GM19239 (cell line): ENCODE measurements at regions not wholly inside any gene's neighbourhood (a gene's known extent, or its start where the extent isn't known, plus 50 kb on each side); places are given as distances from the start of the nearest gene placed in this dataset.

ENCODE experiments used
- DNase-seq: peaks from one replicate; pipeline ENCODE4 v3.0.0; 2011; ENCODE audit warnings: low spot score; ENCODE audit not compliant: insufficient read length
- FAIRE-seq: peaks from 2 replicates; lab custom pipeline; 2011; peaks lifted over from hg19 to GRCh38; lab: Jason Lieb, UNC

DNA sequence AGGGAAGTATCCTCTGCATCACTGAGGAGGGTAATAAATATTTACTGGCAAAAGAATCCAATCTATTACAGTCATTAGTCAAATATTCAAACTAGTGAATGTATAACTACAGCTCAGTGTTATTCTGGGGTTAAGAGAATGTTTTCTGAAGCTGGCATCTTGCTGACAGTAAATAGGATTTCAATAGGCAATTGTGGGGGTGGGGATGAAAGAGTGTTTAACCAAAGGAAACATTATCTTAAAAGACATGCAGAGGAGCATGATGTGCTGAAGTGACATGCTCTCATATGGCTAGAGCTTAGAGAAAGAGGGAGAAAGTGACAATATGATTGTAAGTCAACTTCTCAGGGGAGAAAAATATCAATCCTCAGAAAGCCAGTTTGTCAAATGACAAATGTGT, 618.4 kb upstream of the RIOK2 start:
- FAIRE-seq, result no peak
- DNase-seq, result no peak

DNA sequence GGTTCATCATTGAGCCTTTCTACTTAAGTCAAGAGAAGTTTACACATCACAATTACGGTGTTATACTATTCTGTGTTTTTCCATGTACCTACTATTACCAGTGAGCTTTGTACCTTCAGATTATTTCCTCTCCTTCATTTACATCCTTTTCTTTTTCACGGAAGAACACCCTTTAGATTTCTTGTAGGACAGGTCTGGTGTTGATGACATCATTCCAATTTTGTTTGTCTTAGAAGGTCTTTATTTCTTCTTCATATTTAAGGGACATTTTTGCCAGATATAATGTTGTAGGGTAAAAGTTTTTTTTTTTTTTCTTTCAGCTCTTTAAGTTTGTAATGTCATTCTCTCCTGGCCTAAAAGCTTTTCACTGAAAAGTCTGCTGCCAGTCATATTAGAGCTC, 637.1 kb upstream of the RIOK2 start:
- no peak for FAIRE-seq
- no peak for DNase-seq

DNA sequence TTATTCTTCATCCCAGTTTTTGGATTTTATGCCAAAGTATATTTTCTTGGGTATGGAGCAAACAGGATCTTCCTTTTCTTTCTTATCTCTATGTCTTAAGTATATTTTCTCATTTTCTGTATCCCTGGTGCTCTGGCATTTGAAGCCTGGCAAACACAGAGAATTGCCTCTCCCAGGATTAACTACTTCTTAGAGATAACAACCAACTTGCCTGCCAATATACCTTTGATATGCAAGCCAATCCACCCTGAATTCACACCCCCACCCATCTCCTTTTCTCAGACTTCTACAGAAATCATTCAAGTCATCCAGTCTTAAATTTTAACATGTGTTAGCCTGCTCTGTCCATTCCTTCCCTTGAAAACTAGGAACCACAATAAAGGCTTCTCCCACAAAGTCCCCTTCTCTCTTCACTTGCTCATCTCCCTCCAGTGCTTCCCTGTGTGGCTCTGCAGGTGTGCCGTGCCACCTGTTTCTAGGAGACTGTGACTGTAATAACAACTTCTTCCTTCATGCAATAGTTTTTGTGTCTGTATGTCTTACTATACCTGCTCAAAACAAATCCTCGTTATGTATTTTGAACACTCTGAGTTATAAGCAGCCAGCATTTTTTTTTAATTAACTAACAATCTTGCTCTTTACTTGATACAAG, 649.7 kb upstream of the RIOK2 start:
- FAIRE-seq (no peak), DNase-seq (no peak)

DNA sequence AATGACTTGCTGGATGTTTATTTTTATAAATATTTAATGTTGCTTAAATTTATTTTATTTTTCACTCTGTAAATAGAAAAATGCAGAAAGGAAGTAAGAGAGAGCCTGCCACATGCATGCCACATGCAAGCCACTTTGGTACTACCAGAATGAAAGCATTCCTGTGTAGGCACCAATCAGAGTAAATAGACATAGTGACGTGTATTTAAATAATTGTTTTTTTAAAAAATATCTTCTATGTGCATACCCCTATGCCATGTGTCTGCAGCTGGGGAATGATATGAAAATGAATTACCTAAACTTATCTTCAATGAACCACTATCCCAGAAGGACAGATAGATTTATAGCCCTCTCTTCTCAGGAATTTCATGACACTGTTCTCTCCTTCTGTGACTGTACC, 651.5 kb upstream of the RIOK2 start:
- DNase-seq (no peak), FAIRE-seq (no peak)

DNA sequence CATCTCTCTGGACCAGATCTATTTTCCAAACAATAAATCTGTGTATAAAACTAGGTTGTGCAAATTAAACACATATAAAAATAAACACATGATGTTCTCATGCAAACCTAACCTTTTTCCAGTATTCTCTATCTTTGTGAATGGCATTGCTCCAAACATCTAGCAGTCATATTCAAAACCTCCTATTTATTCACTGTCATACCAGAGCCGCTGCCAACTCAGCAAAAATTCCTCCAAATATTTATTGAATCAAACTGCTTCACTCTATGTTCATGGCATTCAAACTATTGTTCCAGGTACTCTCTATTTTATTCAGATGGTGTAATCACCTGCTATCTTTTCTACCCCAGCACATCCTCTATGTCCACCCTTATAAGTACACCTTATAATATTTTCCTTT, 652.1 kb upstream of the RIOK2 start:
- no peak for FAIRE-seq
- DNase-seq, result no peak

DNA sequence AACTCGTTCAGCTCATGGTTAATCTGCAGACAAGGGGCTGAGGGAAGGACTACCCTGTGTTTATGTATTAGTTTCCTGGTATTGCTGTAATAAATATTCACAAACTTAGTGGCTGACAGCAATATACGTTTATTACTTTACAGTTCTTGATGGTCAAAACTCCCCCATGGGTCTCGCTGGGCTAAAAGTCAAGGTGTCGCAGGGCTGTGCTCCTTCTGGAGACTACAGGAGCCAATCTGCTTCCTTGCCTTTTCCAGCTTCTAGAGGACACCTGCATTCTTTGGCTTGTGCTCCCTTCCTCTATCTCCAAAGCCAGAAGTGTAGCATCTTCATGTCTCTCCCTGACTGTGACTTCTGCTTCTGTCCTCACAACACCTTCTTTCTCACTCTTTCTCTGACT, 653.8 kb upstream of the RIOK2 start:
- DNase-seq (no peak), FAIRE-seq (no peak)

DNA sequence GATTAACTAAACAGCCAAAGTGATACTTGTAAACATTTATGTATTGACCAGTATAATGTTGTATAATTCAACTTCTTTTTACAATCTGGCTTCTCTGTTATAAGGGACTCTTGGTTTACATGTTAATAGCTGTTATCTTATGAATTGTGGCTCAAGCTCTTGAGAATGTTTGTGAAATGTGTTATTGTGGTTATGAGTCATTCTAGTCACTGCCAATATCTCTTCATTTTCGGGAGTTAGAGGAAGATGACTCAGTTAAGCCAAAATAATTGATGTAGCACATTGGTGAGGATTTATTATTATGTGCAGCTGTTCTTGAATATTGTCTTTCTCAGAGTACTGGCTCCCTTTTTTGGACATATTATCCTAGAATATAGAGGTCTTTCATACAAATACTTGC, 655.2 kb upstream of the RIOK2 start:
- DNase-seq (peak; percentile 4), FAIRE-seq (peak; percentile 92)

DNA sequence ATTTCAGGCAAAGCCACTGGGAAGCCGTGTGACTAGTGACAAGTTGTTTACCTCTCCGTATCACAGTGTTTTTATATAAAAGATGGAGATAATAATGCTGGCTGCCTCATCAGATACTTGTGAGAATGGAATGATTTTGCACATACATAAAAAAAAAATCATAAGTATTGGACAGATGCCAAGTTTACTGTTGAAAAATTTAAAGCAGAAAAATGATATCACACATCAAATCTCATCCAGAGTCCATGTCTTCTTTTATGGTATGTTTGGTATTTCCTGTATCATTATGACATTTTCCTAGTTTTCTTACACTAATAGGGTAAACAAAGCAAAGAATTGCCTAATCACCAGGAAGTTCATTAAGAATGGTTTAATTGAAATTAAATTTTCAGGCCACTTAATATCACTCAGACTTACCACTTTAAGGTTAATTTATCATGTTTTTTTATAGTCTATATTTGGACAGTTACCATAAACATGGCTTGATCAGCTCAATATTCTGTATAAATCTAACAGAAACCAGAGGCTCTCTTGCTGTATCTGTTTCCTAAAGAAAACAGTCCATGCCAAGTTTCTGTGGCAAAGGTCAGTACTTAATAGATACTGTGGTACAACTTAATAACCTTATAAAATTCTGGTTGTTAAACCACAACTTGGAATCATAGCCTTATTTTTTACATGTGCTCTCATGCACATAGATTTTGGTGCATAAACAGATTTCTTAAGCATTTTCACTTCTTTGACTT, 656.5 kb upstream of the RIOK2 start:
- FAIRE-seq, result no peak
- no peak for DNase-seq

DNA sequence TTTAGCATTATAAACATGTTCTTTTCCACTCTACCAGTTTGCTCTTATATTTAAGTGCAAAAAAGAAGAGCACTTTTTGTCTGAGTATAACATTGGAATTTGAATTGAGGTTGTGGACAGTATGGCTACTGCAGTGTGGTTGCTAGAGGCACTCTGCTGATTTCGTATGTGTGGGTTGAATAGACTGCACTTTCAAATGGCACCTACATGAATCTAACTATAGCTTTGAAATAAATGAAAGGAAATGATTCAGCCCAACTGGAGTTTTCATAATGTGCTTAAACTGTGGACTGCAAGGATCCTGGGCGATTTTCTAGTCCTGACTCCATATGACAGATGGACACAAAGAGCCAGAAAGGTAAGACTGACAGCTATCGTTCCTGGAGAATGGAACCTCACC, 657.6 kb upstream of the RIOK2 start:
- FAIRE-seq (peak; percentile 4), DNase-seq (no peak)

DNA sequence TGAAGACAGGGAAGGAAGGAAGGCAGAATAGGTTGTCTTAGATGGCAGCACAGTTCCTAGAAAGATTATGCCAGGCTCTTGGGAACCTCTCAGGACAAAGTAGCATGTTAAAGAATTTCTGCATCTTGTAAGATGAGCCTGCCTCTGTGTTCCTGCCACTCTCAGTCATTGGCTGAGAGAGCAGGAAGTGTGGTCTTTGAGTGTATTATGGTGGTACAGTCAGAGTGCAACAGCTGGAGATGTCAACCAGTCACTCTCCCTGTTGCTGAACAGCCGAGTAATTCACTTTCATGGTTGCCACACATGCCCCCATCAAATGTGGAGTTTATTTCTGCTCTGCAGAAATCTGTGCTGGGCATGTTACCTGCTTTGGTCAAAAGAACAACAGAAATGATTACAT, 659.6 kb upstream of the RIOK2 start:
- FAIRE-seq, result peak; percentile 40

DNA sequence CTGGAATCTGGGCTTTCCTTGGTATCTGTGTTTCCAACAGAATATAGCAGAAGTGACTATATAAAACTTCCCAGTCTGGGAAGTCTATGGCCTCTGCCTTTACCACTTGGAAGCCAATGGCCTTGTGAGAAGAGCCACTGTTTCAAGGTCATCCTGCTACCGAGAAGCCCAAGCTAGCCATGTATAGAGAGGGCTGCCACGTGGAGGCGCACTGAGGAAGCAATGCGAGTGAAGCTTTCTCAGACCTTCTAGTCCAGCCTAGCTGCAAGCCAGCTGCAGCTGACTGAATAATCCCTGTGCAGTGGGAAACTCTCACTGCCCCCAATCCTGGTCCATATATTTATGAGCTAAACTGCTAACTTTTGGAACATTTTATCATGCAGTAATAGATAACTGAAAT, 661.8 kb upstream of the RIOK2 start:
- FAIRE-seq (no peak), DNase-seq (no peak)

More for the DNA sequence above, 659.6 kb upstream of the RIOK2 start:
- no peak for DNase-seq

DNA sequence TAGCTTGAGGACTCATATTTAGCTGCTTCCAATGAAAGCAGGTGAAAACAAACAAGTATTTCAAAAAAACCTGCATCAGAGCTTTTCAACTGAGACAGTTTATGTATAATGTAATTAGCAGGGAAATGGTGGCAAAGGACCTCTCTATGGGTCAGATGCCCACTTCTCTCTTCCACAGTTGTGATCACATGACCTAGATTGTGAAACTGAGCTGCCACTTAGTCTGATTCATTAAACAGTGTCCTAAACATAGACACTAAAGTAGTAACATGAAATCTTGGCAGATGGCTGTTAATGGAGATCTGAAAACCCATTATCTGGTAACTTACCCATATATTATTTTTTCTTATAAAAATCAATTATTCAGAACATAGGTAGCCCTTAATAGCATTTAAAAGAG, 663.6 kb upstream of the RIOK2 start:
- DNase-seq, result no peak
- no peak for FAIRE-seq

DNA sequence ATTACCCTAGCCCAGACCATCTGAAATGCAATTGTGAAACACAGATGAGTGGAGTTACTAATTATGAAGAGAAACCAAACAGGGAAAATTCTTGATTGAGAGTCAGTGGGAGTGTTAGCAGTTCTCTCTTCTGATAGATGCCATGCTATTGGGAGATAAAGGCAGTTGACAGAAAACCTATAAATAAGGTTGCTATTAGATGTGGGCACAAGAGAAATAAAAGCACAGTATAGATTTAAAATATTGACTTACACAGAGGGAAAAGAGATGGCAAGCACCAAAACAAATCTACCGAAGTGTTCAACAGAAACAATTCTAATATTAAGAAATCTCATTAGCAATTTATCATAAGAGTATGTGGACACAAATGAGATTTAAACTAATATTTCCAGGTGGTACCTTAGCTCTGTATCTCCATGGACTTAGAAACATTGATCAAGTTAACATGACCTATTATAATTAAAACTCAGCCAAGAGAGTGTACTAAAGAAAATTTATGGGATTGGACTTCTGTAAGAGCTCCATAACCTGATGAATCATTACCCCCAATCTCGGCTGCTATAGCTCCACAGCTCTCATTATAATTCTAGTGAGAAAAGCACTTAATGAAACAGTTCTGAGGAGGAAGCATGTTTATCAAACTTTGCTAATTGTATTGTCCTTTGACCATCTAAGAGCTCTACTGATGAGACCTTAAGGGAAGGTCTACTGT, 665.0 kb upstream of the RIOK2 start:
- no peak for FAIRE-seq
- DNase-seq, result no peak

DNA sequence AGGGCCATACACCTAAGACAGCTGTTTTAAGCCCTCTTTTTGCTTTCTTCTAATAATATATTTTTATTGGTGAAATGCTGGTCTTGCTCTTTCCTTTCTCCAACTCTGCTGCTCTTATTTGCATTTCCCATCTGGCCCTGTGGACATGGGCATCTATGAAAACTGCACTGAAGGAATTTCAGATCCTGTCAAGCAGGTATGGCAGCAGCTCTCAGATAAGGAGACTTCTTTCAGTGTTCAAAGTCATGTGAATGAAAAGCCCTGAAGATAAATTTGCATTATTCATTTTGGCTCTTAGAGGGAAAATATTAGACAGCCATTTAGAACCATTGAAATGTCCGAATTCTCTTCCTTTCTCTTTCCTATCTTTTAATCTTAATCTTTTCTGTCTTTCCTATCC, 668.0 kb upstream of the RIOK2 start:
- DNase-seq (no peak), FAIRE-seq (no peak)

DNA sequence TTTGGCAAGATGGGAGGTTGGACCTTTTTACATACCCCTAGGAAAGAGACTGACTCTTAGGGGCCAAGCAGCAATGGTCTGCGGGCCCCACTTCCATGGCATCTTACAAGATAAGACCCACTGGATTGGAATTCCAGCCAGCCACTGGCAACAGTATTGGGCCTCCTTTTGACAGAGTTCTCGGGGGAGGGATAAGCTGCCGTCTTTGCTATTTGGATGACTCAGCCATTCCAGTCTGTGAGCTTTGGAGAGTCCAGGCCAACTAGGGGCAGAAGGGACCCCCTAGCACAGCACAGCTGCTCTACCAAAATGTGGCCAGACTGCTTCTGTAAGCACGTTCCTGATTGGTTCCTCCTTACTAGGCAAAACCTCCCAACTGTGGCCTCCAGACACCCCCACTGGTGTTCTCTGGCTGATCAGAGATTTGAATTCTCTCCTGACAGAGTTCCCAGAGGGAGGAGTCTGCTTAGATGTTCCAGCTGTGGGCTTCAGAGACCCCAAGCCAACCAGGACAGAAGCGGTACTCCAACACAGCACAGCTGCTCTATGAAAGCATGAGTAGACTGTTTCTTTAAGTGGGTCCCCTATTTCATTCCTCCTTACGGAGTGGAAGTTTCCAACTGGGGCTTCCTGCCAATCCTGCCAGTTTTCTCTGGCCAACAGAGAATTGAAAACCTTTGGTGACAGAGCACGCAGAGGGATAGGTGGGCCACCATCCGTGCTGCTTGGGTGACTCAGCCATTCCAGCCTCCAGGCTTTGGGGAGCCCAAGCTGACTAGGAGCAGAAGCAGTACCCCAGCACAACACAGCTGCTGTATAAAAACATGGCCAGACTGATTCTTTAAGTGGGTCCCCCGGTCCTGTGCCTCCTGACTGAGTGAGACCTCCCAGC, 672.1 kb upstream of the RIOK2 start:
- FAIRE-seq, result no peak

DNA sequence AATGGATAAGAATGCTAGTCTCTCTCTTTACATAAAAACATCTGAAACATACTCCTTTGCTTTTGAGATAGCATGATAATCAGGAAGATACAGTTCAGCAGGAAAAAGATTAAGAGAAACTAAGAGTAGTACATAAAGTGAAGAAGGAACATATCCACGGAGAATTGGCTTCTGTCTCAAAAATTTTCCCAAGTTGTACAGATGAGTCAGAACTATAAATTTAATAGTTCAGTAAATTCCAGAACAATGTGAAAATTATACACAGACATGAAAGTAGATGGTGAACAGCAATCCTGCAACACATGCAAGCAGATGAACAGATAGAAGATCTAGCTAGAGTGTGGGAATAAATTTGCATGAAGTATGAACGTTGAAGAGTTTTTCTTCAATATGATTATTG, 691.4 kb upstream of the RIOK2 start:
- no peak for FAIRE-seq

More for the DNA sequence above, 672.1 kb upstream of the RIOK2 start:
- DNase-seq, result no peak

DNA sequence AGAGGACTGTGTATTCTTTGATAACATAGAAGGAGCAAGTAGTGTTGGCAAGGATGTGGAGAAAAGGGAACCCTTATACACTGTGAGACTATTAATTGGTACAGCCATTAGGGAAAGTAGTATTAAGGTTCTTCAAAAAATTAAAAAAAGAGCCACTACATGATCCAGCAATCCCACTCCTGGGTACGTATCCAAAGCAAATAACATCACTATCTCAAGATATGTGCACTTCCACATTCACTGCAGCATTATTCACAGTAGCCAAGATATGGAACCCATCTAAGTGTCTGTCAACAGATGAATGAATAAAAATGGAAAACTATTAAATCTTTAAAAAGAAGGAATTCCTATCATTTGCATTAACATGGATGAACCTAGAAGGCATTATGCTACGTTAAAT, 693.2 kb upstream of the RIOK2 start:
- no peak for DNase-seq

More for the DNA sequence above, 691.4 kb upstream of the RIOK2 start:
- no peak for DNase-seq

DNA sequence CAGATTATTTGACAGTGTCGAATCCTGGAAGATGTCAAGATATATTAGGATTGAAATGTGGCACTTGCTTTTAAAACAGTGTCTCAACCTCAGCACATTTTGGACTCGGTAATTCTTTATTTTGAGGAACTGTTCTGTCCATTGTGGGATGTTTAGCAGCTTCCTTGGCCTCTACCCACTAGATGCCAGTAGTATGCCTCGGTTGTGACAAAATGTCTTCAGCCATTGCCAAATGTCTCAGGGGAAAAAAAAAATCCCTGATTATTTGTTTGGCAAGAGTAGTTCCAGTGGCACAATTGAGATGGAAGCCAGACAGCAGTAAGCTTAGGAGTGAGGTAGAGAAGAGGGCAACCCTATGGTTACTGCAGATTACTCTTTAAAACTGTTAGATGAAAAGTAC, 694.5 kb upstream of the RIOK2 start:
- FAIRE-seq, result no peak
- DNase-seq, result no peak

More for the DNA sequence above, 693.2 kb upstream of the RIOK2 start:
- no peak for FAIRE-seq

DNA sequence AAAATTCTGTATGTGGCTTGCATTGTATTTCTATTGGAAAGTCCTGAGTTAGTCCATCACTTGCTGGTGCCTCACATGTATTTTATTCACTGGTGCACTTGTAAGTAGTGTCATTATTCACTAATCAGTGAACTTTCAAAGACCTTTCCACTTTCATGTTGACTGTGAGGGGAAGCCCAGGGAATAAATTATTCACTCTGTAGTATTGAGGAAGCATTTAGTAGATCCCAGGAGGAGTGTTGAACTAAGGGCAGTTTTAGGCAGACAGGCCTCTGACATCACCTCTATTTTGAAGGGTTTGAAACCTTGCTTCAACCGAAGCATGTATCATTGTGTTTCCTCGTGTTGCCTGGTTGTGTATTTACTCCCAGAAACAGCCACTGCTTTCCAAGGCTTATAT, 705.4 kb upstream of the RIOK2 start:
- peak; percentile 81 for FAIRE-seq
- DNase-seq, result peak; percentile 4

DNA sequence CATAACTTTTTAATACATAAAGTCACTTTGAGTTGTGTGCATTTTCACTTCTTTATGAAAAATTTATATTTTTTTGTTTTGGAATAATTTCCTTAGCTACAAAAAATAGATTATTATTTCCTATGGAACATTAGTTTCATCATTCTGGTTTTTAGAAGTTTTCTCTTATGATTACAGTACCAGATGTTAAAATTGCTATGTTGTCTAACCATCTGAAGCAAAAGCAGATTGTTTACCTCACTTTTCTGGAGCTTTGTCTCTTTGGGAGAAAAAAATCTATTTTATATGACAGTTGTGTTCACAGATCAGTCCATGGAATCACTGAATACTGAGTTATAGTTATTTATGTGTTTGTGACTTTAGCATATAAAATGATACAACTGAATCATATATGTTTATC, 708.9 kb upstream of the RIOK2 start:
- FAIRE-seq, result no peak
- DNase-seq, result no peak
